Uterus (tissue), 3 donors: ENCODE measurements at regions not wholly inside any gene's neighbourhood (a gene's known extent, or its start where the extent isn't known, plus 50 kb on each side); places are given as distances from the start of the nearest gene placed in this dataset.

Experiments used
- DNase-seq, 2 donors: peaks; one replicate each; pipeline ENCODE4 v3.0.0-alpha.2; 2019 to 2020
- H3K27ac ChIP-seq, 2 donors: fragments of 200-600 bp; sonication (generic); 1 replicate in 1 of 2; 2 replicates in 1 of 2; pipeline ENCODE4 v1.5.1; 2016 to 2018
- H3K27me3 ChIP-seq, 2 donors: fragments of 200-600 bp; sonication (generic); one replicate each; pipeline ENCODE4 v1.5.1; 2018 to 2019; ENCODE audit warnings: control low read depth in 1 of 2
- H3K36me3 ChIP-seq, 2 donors: fragments of 200-600 bp; sonication (generic); one replicate each; pipeline ENCODE4 v1.5.1; 2019; ENCODE audit warnings: control low read depth in 1 of 2
- H3K4me1 ChIP-seq, 2 donors: fragments of 200-600 bp; sonication (generic); one replicate each; pipeline ENCODE4 v1.5.1; 2018 to 2019; ENCODE audit warnings: control low read depth in 1 of 2
- H3K4me3 ChIP-seq, 2 donors: fragments of 200-600 bp; sonication (generic); 1 replicate in 1 of 2; 2 replicates in 1 of 2; pipeline ENCODE4 v1.5.1; 2018 to 2019; ENCODE audit warnings: mild to moderate bottlenecking in 1 of 2
- H3K9me3 ChIP-seq, 2 donors: fragments of 200-600 bp; sonication (generic); one replicate each; pipeline ENCODE4 v1.5.1; 2019; ENCODE audit warnings: control low read depth in 1 of 2
- CTCF ChIP-seq, 4 experiments: fragments of 200-600 bp in 2 of 4; fragments of 450-650 bp in 2 of 4; sonication (generic) in 2 of 4; IDR thresholded peaks; one replicate each; pipeline ENCODE4 v1.5.1; 2016 to 2019; ENCODE audit warnings: antibody characterized with exemption in 4 of 4, mild to moderate bottlenecking in 2 of 4, moderate library complexity in 1 of 4
- POLR2A ChIP-seq, 2 donors: fragments of 450-650 bp; IDR thresholded peaks; one replicate each; pipeline ENCODE4 v1.6.1; 2016; ENCODE audit warnings: antibody characterized with exemption in 2 of 2, mild to moderate bottlenecking in 1 of 2, moderate library complexity in 1 of 2
- intact Hi-C: fragments of 100-400 bp; cut with DNase I; formaldehyde crosslinking; loops from one replicate; pipeline ENCODE4 v1.15.1; 2023; ENCODE audit warnings: low total_unique reads
- donor health status: DM: yes; HTN: yes; CAD: no.

- TF ChIP-seq CTCF (IDR thresholded peaks at IDR 0.05) (no peak), POLR2A (IDR thresholded peaks at IDR 0.05) (no peak)
- no peak for DNase-seq
- Histone ChIP-seq H3K9me3 (no peaks in the 10 kb centered on the region), H3K4me3 (no peak overlapping the region), H3K27me3 (no peaks in the 10 kb centered on the region), H3K27ac (no peak overlapping the region), H3K4me1 (no peaks in the 10 kb centered on the region), H3K36me3 (no peaks in the 10 kb centered on the region)
- intact Hi-C loops: no loop called here
These were observed 239.3 kb upstream of the CDH20 start for GRCh38 chr18:61093965-61094364.

- H3K4me3 ChIP-seq: no peak overlapping the region
- no peaks in the 10 kb centered on the region for H3K4me1 ChIP-seq
- H3K27ac ChIP-seq: no peak overlapping the region
- TF ChIP-seq CTCF (IDR thresholded peaks at IDR 0.05): no peak
- intact Hi-C loops: no loop called here
- no peaks in the 10 kb centered on the region for H3K9me3 ChIP-seq
- H3K36me3 ChIP-seq: no peaks in the 10 kb centered on the region
- no peaks in the 10 kb centered on the region for H3K27me3 ChIP-seq
- no peak for DNase-seq
These were observed 237.0 kb upstream of the CDH20 start for GRCh38 chr18:61096226-61096625.

- Histone ChIP-seq H3K4me3 (no peak overlapping the region), H3K27ac (no peak overlapping the region), H3K9me3 (no peaks in the 10 kb centered on the region), H3K27me3 (no peaks in the 10 kb centered on the region), H3K4me1 (no peaks in the 10 kb centered on the region), H3K36me3 (no peaks in the 10 kb centered on the region)
- intact Hi-C loops: no loop called here
- TF ChIP-seq CTCF (IDR thresholded peaks at IDR 0.05) (no peak), POLR2A (IDR thresholded peaks at IDR 0.05) (no peak)
- no peak for DNase-seq
These were observed 226.1 kb upstream of the CDH20 start for GRCh38 chr18:61107113-61107512.

- no peak for DNase-seq
- H3K9me3 ChIP-seq: no peaks in the 10 kb centered on the region
- no peak overlapping the region for H3K4me3 ChIP-seq
- intact Hi-C loops: no loop called here
- TF ChIP-seq POLR2A (IDR thresholded peaks at IDR 0.05) (no peak), CTCF (IDR thresholded peaks at IDR 0.05) (no peak)
- H3K27ac ChIP-seq: no peak overlapping the region
- no peaks in the 10 kb centered on the region for H3K27me3 ChIP-seq
- H3K4me1 ChIP-seq: no peaks in the 10 kb centered on the region
- H3K36me3 ChIP-seq: no peaks in the 10 kb centered on the region
These were observed 224.5 kb upstream of the CDH20 start for GRCh38 chr18:61108706-61109105.

GRCh38 chr18:61123309-61123708 is 209.9 kb upstream of the CDH20 start:
- Histone ChIP-seq H3K27ac (no peak overlapping the region), H3K27me3 (no peaks in the 10 kb centered on the region), H3K36me3 (no peaks in the 10 kb centered on the region), H3K4me3 (no peak overlapping the region), H3K4me1 (no peaks in the 10 kb centered on the region), H3K9me3 (no peaks in the 10 kb centered on the region)
- TF ChIP-seq POLR2A (IDR thresholded peaks at IDR 0.05): no peak
- no peak for TF ChIP-seq CTCF (IDR thresholded peaks at IDR 0.05)
- intact Hi-C loops: no loop called here
- DNase-seq: no peak
